Suprapubic skin (tissue), 4 donors: ENCODE measurements at regions not wholly inside any gene's neighbourhood (a gene's known extent, or its start where the extent isn't known, plus 50 kb on each side); places are given as distances from the start of the nearest gene placed in this dataset.

Source experiments
- EP300 ChIP-seq: sonication (generic); formaldehyde crosslinking; IDR thresholded peaks from one replicate; pipeline ENCODE4 v1.6.1; 2017; ENCODE audit warnings: antibody characterized with exemption
- POLR2A ChIP-seq, 2 donors: fragments of 450-650 bp; IDR thresholded peaks; one replicate each; pipeline ENCODE4 v1.6.1; 2017; ENCODE audit warnings: antibody characterized with exemption in 2 of 2, mild to moderate bottlenecking in 2 of 2, moderate library complexity in 2 of 2
- POLR2AphosphoS5 ChIP-seq, 3 donors: sonication (generic); formaldehyde crosslinking; IDR thresholded peaks; one replicate each; pipeline ENCODE4 v1.6.1; 2017; ENCODE audit warnings: antibody characterized with exemption in 3 of 3
- TF ChIP-seq, protein P1 (sequence below), 2 donors: fragments of 200-600 bp in 1 of 2; fragments of 450-650 bp in 1 of 2; sonication (generic) in 1 of 2; IDR thresholded peaks; one replicate each; pipeline ENCODE4 v1.5.1; 2016 to 2019; ENCODE audit warnings: antibody characterized with exemption in 2 of 2, mild to moderate bottlenecking in 1 of 2, moderate library complexity in 1 of 2

DNA sequence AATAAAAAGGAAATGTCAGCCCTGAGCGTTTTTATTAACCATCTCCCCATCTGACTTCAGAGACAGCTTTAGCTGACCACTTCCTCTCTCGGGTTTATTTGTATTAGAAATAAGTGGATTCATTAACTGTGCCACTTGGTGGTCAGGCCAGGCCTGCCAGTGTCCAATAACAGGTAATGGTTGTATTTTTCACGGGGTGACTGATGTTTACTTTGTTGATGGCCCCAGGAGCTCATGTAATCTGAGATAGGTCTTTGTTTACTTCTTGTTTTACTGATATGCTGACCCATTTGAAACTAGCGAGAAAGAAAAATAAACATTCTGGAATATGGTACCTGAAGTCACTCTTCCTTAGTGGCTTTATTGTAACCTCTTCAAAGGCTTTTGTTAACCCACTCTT is 504.3 kb upstream of the SLC35B3 start:
- TF ChIP-seq, protein P1, sequence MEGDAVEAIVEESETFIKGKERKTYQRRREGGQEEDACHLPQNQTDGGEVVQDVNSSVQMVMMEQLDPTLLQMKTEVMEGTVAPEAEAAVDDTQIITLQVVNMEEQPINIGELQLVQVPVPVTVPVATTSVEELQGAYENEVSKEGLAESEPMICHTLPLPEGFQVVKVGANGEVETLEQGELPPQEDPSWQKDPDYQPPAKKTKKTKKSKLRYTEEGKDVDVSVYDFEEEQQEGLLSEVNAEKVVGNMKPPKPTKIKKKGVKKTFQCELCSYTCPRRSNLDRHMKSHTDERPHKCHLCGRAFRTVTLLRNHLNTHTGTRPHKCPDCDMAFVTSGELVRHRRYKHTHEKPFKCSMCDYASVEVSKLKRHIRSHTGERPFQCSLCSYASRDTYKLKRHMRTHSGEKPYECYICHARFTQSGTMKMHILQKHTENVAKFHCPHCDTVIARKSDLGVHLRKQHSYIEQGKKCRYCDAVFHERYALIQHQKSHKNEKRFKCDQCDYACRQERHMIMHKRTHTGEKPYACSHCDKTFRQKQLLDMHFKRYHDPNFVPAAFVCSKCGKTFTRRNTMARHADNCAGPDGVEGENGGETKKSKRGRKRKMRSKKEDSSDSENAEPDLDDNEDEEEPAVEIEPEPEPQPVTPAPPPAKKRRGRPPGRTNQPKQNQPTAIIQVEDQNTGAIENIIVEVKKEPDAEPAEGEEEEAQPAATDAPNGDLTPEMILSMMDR (IDR thresholded peaks at IDR 0.05), result no peak
- TF ChIP-seq EP300 (no peak), POLR2A (IDR thresholded peaks at IDR 0.05) (no peak), POLR2AphosphoS5 (IDR thresholded peaks at IDR 0.05) (no peak)
